Glomerular visceral epithelial cell (primary cell): ENCODE measurements at regions not wholly inside any gene's neighbourhood (a gene's known extent, or its start where the extent isn't known, plus 50 kb on each side); places are given as distances from the start of the nearest gene placed in this dataset.

Experiments used
- DNase-seq: peaks from one replicate; pipeline ENCODE4 v3.0.0-alpha.2; 2016; ENCODE audit errors: extremely low spot score

GRCh38 chr4:149928507-149928906, 112.9 kb upstream of the IQCM start:
- no peak for DNase-seq

DNA sequence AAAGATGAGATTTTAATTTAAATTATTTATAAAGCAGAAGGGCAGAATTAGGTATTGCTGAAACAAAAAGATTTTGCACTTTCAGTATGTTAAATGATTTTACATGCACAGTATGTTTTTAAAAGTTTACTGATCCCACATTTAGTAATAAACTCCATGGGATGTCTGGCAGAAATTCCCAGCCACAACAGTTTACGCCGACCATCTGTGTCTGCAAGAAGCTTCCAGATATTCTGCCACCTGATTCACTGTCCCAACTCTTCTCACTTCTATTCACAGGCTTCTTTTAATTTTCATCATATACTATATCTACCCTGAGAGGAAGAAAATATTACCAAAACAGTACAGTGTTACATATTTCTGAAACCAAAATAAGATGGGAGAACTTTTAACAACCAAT, 115.8 kb upstream of the IQCM start:
- DNase-seq = no peak

DNA sequence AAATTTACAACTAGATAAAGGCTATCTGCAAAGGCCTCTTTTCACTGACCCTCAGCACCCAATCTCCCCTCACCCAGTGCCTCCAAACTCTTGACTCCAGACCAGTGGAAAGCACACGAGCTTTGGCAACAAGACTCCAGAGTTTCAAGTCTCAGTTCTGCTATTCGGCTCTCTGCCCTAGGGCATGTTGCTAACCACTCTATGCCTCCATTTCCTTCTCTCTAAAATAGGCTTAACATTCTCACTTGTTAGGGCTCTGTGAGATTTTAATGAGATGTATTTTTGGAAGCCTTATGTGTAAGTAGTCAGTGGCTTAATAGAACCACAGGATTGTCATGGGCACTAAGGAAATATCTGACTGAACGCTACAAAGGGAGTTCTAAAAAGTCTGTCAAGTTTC, 116.5 kb upstream of the IQCM start:
- no peak for DNase-seq

DNA sequence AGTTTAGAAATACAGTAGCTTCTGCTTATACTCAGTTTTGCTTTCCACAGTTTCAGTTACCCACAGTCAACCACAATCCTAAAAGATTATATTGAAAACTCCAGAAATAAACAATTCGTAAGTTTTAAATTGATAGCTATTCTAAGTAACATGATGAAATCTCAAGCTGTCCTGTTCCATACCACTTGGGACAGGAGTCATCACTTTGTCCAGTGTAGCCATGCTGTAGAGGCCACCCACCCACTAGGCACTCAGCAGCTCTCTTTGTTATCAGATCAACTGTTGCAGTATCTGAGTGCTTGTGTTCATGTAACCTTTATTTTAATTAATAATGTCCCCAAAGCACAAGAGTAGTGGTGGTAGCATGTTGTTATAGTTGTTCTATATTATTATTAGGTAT, 117.5 kb upstream of the IQCM start:
- no peak for DNase-seq

DNA sequence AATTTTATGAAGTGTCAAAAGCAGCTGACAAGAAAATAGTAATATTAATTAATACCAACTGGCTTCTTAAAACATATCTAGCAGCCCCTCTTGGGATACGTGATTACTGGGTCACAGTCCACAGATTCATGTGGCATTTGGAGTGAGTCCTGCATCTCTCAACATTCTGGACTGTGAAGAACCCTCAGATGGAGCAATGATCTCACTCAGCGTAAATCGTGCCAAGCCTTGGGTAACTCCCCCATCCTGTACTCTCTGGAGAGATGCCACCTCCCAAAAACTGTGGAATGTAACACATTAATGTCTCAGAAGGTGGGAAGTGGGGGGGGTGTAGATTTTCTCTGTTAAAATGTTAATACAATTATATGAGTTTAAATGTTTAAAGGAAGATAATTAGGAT, 118.2 kb upstream of the IQCM start:
- no peak for DNase-seq

GRCh38 chr4:149949381-149949780, 128.9 kb upstream of the DCLK2 start:
- no peak for DNase-seq

GRCh38 chr4:149951152-149951900, 126.9 kb upstream of the DCLK2 start:
- no peak for DNase-seq

DNA sequence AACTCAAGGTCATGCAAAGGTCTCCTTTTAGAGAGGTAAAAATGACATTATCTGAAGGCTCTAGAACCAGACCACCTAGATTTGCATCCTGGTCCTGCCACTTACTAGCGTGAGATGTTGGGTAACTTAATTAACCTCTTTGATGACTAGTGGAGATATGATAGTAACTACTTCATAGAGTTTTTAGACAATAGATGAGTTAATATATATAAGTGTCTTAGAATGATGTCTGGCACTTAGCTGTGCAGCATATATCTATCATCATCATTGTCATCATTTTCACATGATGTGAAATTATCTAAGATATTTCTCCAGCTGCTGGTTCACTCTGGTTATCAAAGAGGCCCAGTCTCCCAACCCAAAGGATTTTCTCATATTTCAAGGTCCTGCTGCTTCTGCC, 126.1 kb upstream of the DCLK2 start:
- DNase-seq = no peak

DNA sequence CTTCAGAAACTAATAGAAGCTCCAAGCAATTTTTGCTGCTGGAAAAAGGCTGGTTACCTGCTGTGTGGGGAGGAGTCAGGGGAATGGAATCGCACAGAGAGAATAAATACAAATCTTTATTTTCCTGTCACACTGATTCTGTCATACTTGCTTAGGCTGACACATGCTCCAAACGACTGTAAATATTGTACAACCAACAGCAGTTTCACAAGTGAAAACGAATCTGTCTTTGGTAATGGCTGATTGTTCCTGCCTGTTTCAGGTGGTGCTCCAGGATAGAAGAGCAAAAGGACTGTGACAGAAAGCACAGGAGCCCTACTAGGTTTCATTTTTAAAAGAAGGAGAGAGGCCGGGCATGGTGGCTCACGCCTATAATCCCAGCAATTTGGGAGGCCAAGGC, 125.5 kb upstream of the DCLK2 start:
- no peak for DNase-seq

- no peak for DNase-seq
Observed at GRCh38 chr4:149955780-149956390, 122.4 kb upstream of the DCLK2 start.

- DNase-seq = no peak
Observed at GRCh38 chr4:149956678-149957077, 121.6 kb upstream of the DCLK2 start.

DNA sequence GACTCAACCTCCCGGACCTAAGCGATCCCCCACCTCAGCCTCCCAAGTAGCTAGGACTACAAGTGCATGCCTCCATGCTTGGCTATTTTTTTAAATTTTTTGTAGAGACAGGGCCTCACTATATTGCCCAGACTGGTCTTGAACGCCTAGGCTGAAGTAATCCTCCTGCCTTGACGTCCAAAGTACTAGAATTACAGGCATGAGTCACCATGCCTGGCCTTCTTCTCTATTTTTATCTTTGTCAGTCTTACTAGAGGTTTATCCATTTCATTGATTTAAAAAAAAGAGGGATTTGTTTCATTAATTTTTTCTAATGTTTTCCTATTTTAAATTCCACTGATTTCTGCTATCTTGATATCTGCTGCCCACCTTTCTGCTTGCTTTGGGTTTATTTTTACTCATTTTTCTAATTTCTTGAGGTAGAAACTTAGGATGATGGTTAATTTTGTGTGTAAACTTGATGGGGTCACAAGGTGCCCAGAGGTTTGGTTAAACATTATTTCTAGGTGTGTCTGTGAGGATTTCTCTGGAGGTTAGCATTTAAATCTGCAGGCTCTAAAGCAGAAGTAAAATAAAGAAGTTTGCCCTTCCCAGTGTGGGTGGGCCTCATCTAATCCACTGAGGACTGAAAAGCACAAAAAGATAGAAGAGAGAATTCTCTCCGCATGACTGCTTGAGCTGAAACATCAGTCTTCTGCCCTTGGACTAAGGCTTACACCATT, 116.2 kb upstream of the DCLK2 start:
- DNase-seq = peak; percentile 11

DNA sequence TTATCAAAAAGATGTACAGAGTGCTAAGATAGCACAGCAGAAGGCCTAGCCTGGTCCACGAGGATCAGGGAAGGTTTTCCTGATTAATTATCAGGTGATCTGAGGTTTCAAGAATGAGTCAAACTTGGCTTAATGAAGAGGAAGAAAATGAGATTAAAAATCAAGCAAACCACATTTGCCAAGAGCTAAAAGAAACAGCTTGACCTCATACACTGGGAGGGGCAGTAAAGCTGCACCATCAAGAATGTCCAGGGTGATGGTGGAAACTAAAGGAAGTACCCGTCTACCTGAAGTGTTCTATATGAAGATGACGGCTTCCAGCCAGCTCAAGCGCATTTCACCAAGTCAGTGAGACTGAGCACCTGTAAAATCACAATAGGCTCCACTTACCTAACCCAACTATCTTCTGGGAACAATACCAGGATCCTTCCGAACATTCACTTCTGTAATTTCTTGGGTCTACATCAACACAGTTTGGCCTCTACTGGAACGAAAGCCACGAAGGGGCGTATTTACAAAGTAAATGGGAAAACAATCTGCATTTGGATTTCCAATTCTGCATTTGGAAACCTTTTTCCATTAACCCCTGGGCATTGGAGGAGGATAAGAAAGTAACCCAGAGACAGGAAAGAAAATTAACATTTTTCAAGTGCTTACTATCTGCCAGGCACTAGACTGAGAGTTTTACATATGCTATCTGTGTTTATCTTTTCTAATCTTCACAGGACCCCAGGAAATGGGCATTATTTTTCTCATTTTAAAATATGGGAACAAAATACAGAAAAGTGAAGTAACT, 114.0 kb upstream of the DCLK2 start:
- DNase-seq = no peak

GRCh38 chr4:149965206-149965605, 113.0 kb upstream of the DCLK2 start:
- no peak for DNase-seq

DNA sequence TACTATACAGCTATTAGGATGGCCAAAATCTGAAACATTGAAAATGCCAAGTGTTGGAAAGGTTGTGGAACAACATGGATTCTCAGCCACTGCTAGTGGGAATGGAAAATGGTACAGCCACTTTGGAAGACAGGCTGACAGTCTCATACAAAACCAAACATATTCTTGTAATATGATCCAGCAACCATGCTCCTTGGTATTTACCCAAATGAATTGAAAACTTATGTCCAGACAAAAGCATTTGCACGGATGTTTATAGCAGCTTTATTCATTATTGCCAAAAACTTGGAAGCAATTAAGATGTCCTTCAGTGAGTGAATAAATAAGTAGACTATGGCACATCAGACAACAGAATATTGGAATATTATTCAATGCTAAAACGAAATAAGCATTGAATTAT, 105.8 kb upstream of the DCLK2 start:
- DNase-seq = no peak

DNA sequence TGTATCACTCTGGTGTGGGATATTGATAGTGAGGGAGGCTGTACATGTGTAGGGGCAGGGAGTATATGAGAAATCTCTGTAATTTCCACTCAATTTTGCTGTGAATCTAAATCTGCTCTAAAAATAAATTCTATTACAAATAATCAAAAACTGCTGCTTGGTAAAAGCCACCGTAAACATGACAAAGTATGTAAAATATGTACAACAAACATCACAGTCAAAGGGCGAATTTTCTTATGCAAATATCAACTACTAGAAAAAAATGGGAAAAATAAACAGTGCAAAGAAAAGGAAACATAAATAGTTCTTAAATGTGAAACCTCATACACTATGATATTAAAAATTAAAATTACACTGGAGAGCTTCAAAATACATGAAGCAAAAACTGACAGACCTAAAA, 105.1 kb upstream of the DCLK2 start:
- no peak for DNase-seq

- no peak for DNase-seq
Observed at GRCh38 chr4:149975172-149975571, 103.1 kb upstream of the DCLK2 start.

DNA sequence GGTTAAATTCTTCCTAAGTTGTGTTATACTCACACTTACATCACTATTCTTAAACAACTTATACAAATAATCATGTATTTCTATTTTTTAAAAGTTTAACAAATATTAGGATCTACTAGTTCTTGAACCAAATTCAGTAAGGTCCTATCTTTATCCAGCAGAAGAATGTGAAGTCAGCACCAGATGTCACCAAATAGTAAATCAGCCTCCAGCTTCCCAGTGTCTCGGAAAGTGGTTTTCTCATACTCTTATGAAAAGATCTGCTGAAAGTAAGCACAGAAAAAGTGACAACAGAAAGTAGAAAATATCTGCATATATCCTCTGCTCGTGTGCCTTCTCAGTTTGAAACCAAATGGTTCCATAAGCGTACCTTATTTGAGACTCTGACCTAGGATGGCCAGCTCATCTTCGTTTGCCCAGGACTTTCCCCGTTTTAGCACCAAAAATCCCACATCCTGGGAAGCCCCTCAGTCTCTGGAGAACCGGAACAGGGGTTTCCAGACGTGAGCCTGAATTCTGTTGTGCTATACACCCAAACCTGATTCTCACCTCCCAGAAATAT, 98.0 kb upstream of the DCLK2 start:
- DNase-seq = no peak

- DNase-seq = peak; percentile 64
Observed at GRCh38 chr4:149980941-149981340, 97.3 kb upstream of the DCLK2 start.

DNA sequence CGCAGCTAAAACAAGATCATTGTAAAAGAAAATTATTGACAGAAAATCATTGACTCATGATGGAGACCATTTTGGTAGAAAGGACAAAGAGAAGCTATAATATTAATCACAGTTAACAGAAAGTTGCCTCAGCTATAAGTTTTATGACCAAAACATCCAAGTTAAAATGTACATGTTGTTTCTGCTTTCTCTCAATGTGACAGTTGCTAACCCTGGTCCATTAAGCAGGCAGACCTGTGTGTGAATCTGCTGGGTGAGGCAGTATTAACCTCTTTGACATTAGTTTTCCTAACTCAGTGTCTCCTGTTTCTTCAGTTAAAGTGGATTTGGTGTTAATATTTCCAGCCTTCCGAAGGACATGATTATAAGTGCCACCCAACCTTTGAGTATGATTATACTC, 94.8 kb upstream of the DCLK2 start:
- DNase-seq = no peak

DNA sequence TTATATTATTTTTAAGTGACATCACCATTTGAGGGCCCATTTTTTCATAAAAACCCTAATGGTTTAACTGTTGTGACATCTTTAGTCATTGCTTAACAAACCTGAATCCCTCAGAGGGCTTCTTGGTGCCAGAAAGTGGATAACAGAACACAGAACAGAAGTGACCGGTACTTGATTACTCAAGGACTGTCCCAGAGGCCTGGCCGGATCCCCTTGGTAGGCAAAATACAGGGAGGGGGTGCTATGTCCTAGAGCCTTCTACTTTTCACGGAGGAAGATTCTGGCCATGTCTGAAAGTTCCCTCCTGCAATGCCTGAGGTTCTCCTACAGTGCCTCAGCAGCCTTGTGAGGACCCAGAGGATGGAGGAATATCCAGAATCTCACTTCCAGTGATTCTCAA, 94.3 kb upstream of the DCLK2 start:
- no peak for DNase-seq

GRCh38 chr4:149985981-149986380, 92.3 kb upstream of the DCLK2 start:
- DNase-seq = no peak
